Umbilical cord (tissue), 1 donor: ENCODE measurements at regions not wholly inside any gene's neighbourhood (a gene's known extent, or its start where the extent isn't known, plus 50 kb on each side); places are given as distances from the start of the nearest gene placed in this dataset.
A peak's percentile ranks its signal among the peaks of the same experiment; 100 is the strongest.
"Not testable (repeated sequence)": the region's sequence is repeated elsewhere in the genome, so short reads cannot be mapped to it uniquely, and the experiment has no call there.

Experiments
- DNase-seq: peaks from one replicate; pipeline ENCODE4 v3.0.0-alpha.2; 2015; ENCODE audit warnings: low spot score

DNA sequence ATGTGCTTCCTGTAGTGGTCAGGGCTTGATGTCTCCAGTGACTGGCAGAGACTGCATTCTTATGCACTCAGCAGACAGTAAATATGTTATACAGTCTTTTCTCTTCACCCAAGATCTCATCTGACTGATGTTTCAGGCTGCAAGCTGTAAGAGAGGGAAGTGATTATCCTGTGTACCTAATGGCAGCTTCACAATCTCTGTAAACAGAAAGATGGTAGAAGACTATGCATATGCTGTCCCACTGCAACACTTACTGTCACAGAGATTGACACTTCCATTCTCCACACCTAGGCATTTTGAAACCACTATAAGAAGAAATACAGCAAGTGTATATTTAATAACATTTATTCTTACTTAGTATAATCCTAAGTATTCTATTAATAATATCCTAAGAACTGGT is 97.6 kb upstream of the ANXA1 start:
- no peak for DNase-seq

DNA sequence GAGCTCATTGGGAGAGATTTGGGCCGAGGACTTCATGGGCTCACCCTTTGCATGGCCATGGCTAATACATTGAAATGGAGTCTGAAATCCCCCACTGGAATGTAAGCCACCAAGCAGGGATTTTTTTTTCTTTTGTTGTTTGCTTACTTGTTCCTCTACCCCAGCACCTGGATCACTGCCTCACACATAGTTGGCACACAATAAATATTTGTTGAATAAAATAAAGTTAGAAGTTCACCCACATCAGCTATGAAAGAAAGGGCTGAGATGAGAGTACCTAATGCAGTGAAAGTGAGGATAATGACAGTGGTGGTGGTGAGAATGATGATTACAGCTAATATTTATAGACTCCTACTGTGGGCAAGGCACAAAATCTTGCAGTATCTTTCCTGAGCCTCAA is 98.1 kb upstream of the ANXA1 start:
- no peak for DNase-seq

DNA sequence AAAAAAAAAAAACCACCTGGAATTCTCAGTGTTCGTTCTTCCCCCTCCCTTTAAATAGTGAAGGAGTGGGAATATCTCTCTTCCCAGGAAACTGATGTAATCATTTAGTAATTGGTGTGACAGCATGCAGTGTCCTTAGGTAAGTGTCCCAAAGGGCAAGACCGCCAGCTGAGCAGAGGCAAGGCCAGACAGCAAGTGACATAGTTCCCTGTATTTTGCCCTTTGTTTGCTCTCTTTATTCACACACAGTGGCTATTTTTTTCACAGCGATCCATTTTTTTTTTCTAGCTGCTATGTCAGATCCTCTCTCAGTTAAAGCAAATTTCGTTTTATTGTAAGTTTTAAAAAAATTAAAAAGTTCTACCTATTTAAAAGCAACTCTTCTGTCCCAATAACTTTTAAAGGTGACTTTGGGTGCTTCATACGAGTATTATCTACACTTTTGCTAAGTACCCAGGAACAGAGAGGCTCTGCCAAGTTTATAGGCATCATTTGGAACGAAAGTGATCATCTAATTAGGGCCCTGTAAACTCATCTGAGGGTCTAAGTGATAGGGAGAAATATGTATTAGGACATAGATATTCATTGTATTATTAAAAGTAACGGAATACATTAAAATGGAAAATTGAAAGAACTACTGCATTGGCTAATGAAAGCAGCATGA is 98.2 kb upstream of the ALDH1A1 start:
- DNase-seq = no peak

DNA sequence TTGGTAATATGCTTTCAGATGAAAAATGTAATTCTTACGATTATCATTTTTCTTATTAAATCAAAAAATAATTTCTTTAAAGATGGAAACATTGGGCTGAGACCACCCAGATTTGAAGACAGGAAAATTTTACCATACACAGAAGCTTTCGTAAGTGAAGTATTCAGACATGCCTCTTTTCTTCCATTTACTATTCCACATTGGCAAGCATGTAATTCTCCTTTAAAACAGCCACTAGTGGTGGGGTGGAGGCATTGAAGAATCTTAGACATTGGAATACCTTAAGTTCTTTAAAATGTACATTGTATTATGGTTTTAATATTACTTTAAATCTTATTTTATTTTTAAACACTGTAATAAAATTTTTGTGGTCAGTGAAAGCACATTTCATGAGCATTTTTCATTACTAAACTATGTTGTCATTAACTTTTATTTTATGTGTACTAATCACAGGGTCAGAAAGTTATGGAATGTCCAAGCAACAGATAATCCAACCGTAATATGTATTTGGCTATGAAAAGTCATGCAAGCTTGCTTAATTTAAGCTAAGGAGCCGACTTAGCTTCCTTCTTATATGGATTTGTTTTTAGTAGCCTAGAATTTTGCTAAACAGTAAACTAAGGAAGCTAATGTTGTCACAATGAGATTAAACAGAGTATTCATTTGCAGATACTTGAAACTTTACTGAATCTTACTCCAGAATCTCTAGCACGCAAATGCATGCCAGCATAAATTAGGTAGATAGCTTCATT is 97.4 kb upstream of the ALDH1A1 start:
- DNase-seq = peak; percentile 44

DNA sequence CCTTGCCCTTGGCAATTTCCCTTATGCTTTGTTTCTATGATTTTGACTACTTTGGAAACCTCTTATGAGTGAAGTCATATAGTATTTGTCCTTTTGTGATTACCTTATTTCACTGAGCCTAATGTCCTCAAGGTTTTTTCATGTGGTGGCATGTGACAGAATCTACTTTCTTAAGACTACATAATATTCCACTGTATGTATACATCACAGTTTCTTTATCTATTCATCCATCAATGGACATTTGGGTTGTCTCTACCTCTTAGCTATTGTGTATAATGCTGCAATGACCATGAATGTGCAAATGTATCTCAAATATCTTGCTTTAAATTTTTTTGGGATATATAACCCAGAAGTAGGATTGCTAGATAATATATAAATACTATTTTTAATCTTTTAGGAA is 96.4 kb upstream of the ALDH1A1 start:
- no peak for DNase-seq

DNA sequence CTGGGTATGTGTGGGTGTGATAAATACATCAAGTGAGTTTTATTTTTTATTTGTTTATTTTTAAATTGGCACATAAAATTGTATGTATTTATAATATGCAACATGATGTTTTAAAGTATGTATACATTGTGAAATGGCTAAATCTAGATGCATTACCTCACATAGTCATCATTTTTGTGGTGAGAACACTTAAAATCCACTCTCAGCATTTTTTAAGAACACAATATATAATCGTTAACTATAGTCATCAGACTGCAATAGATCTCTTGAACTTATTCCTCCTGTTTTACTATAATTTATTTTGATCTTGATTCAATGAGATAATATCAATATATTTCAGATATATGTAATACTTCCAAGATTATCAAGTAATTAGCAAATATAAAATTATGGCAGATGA is 93.9 kb upstream of the ALDH1A1 start:
- no peak for DNase-seq

DNA sequence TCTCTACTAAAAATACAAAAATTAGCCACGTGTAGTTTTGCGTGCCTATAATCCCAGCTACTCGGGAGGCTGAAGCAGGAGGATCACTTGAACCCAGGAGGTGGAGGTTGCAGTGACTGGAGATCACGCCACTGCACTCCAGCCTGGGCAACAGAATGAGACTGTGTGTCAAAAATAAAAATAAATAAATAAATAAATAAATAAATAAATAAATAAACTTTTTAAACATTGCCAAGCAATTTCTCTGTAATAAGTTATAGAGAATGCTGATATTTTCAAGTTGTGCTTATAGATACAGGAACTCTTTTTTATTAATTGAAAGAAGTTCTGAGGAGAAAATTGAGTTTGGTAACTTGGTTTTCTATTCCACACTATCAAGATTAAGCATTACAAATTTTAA is 91.9 kb upstream of the ALDH1A1 start:
- not testable (repeated sequence) for DNase-seq

DNA sequence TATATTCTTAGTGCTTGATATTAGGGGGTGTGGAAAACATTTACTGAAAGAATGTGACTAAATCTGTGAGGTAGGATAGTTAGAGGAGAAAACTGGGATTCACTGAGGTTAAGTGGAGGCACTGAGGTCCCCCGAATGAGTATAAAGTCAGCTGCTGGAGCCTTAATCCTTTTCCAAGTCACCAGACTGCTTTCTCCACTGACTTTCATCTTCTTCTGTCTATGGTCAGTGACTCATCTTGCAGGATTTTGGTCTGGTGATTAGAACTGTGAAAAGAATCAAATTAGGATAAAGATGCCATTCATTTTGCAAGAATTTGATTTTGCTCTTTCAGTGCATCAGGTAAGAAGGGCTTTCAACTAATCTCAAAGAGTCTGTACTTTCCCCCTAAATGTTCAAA is 89.3 kb upstream of the ALDH1A1 start:
- DNase-seq = peak; percentile 56

DNA sequence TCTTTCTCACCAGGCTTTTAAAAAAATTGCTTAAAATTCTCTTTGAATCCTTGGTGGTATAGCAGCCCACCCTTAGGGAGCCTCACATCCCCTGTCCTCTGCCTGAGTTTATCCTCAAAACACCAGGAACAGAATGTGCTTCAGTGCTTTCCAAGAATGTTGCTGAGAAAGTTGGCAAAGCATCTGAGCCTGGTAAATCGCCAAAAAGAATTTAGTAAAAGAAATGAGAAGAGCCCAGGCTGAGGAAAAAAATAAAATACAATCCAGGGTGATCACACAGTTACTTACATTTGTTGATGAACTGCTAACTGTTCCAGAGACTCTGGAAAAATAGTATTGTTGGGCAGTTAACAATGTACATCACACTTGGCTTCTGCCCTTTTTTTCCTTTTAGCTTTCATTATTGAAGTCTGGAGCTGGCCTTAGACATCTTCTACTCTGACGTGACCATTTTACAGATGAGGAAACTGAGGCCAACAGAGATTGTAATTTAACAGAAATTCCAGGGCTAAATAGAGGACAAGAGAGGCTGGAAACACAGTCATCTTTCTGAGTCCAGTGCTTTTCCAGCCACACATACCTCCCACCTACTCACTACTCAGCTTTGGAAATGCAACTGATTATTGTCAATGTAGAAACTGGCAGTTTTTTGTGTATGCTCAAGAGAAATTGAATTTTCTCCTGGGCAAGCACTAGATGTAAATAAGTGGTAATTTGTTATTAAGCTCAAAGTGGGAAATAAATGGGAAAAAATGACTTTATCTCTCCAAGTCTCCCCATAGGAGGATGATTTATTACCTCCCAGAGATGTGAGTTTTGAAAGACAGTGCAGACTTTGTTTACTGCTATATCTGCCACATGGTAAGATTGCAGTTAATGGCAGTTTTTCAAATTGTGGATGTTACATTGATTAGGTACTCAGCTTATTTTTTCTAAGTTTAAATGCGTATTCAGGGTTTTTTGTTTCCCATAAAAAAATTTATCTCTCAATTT is 86.7 kb upstream of the ALDH1A1 start:
- peak; percentile 92 for DNase-seq

DNA sequence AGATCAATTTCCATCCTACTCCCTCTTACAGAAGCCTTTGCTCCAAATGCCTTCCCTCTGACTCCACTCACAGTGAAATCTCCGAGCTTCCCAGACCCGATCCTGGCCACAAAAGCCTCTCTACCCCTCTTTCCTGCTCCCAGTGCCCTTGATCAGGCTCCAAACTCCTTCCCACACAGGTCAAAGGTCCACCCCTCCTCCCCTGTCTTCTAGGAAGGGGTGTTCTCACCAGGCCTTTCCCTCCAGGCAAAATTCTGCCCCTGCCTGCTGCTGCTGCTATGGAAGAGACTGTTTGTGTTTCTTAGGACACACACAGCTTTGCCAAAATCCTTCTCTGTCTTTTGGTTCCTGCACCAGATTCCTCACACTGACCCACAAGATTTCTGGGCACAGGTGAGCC is 85.8 kb upstream of the ALDH1A1 start:
- peak; percentile 59 for DNase-seq

DNA sequence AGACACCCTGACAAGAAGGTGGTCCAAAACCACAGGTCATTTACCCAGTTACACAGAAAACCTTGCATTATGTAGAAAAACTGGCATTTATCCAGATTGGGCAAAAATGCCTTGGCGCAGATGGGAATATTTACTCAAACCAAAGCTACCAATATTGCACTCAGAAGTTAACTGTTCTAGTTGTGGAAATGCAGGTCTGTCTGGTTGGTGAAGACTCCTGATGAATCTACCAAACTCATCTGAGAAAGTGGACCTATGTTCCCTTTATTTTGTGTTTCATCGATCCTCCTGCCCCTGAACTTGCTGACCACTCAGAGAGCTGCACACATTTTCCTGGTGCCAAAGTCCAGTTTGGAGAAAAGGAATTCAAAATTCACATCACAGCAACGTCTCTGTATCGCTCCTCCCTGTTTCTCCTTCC is 85.2 kb upstream of the ALDH1A1 start:
- no peak for DNase-seq

DNA sequence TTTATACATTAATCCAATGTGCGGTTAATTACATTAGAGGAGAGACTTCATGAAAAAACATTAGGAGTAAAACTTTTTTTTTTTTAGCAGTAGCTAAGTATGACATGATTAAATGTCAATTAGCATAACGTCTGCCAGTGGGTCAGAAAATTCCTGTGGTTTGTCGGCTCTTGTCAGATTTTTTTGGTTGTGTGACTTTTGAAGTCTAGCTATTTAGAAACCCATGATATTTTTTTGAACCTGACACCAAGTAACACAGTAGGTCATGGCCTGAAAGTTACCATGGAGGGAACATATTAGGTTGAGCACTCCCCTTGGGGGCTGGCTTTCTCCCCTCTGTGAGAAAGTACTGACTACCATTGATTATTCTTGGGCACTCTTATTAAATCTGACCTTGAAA is 84.8 kb upstream of the ALDH1A1 start:
- DNase-seq = no peak

DNA sequence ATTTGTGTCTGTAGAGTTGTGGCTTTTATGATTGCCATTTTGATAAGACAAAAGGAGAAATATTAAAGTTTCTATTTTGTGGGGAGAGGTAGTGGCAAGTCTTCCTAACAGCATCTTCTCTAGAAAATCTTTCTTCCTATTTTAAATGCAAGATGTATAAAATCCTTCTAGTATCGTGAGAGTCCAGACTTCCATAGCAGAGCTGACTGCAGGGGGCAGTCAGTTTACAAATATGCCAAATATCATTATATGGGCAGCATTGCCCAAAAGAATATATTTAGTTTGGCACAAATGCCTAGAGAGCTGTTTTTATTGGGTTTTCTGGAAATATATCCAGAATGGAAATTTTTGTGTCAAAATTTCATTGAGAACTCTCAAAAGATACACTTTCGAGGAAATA is 82.1 kb upstream of the ALDH1A1 start:
- no peak for DNase-seq

DNA sequence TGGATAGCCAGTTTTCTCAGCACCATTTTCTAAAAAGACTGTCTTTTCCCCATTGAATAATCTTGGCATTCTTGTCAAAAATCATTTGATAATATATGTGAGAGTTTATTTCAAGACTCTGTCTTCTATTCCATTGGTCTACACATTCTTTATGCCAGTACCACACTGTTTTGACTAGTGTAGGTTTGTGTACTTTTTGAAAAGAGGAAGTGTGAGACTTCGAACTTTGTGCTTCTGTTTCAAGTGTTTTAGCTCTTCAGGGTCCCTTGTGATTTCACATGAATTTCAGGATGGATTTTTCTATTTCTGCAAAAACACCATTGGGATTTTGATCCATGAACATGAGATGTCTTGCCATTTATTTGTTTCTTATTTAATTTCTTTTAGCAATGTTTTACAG is 78.5 kb upstream of the ALDH1A1 start:
- DNase-seq = no peak

DNA sequence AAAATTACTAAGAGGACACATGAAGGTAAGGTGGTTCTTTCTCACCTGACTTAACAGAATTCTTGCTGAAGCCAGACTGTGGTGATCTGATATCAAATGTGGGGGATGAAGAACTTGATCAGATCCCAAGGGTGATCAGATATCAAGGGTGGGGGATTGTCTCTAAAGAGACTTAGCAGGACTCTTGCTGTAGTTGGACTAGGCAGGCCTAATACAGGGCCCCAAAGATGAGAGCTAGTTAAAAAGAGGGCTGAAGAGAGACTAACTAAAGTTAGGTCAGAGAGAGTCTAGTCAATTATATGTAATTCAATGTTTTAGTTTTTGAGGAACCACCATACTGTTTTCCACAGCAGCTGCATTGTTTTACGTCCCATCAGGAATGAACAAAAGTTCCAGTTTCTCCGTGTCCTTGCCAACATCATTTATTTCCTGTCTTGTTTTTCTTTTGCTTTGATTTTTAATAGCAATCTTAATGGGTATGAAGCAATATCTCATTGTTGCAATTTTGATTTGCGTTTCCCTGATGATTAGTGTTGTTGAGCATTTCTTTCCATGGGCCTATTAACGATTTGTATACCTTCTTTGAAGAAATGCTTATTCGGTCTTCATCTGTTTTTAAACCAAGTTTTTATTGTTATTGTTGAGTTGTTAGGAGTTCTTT is 77.6 kb upstream of the ALDH1A1 start:
- DNase-seq = no peak

DNA sequence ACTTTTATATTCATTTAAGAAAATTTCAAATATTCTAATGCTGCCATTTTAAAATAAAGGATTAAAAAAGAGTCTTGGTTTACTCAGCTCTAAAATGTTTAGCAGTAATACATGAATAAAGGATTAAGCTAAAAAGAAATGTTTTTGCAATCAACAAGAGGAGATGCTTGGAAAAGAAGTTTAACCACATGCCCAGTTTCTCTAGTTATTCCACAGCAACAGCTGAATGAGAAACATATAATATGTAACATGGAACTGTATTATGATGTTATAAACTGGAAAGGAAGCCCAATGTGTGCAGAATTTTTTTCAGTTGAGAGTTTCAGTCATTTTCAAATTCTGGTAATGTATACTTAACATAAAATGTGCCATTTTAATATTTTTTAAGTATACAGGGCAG is 76.5 kb upstream of the ALDH1A1 start:
- no peak for DNase-seq

DNA sequence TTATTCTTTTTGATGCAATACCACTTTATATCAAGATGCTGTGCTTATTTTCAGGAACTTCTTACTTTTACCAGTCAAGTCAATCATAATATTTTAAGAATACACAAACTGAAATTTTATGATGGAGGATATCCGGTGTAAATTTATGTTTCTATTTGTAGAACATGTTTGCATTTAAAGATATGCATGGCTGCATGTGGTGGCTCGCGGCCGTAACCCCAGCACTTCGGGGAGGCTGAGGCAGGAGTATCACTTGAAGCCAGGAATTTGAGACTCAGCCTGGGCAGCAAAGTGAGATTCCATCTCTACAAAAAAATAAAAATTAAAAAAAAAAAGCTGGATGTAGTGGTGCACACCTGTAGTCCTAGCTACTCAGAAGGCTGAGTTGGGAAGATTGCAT is 73.5 kb upstream of the ALDH1A1 start:
- no peak for DNase-seq

DNA sequence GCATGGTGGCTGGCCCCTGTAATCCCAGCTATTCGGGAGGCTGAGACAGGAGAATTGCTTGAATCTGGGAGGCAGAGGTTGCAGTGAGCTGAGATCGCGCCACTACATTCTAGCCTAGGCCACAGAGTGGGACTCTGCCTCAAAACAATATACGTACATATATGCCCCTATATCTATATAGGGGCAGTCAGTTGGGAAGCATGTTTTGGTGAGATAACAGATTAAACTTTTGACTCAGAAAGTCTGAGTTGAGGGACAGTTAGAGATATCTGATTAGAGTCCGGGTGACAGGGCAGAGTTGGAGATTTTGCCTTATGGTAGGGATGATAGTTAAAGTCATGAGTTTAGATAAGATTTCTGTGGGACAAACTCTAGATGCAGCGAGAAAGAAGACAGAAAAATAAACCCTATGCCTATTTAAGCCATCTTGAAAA is 71.8 kb upstream of the ALDH1A1 start:
- no peak for DNase-seq

DNA sequence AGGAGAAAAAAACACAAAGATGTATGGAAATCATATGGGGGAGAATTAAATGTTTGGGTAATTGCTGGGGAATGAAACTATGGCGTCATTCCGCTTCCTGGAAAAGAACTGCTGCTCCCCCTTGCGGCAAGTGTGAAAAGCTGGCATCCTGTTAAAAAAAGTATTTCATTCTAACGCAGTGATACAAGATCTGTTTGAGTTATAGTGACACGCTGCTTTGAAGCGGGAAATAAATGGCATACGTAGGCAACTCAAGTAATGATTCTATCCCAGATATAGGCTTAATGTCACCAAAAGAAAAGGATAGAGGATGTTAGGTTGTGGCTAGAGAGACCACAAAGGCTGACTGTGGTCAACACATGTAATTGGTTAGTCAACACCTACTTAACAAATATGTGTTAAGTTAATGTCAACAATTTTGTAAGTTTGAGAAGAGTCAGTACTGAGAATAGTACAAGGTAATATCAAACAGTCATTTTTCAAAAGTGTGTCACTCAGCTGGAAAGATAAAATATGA is 70.2 kb upstream of the ALDH1A1 start:
- peak; percentile 79 for DNase-seq

DNA sequence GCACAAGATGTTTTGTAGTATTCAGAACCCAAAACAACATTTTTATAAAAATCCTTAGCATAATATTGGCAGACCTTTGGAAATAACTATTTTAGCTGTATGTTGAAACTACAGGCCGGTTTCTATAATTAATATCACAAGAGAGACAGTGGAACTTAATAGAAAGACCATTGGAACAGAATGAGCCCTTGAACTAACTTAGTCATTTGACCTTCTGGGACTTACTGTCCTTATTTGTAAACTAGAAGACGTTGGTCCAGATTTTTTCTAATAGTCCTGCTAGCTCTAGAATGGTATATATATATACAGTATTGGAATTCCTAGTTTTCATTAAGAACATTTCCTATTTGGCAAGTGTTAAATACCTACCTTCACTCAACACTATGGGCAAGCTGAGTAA is 69.5 kb upstream of the ALDH1A1 start:
- DNase-seq = no peak

DNA sequence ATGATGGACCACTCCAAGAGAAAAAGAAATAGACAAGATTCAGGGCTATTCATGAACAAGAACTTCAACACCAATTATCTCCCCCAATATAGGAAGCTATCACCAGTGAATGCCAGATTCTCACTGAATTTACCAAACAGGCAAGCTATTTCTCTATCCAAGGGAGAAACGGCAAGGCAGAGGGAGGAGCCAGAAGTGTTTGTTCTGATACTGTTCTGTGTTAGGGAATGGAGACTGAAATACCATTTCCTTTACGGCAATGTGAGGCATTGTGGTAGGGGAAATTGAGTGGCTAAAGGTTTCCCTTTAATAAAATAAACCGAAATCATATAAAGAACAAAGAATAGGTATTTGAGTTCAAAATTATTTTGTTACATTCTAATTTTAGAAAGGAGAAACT is 68.0 kb upstream of the ALDH1A1 start:
- DNase-seq = no peak

DNA sequence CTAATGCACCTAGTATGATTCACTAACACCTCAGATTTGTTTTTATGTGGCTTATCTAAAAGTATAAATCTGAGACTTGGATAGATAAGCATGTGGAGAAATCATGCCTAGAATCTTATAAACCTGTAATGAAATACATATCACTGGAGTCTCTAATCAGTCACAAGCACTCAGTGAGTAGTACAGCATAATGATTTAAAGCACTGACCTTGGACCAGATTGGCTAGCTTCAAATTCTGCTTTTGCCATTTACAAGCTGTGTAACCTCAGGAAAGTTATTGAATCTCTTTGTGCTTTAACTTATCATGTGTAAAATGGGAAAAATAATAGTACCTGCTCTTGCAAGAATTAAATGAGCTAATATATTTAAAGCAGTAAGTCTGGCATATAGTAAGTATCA is 61.2 kb upstream of the ALDH1A1 start:
- DNase-seq = no peak
